NCI-H2227 (cell line): ENCODE measurements at regions not wholly inside any gene's neighbourhood (a gene's known extent, or its start where the extent isn't known, plus 50 kb on each side); places are given as distances from the start of the nearest gene placed in this dataset.

ENCODE experiments used
- DNase-seq: peaks from one replicate; lab custom pipeline; 2025; ENCODE audit not compliant: unreplicated experiment; lab: John Stamatoyannopoulos, UW

DNA sequence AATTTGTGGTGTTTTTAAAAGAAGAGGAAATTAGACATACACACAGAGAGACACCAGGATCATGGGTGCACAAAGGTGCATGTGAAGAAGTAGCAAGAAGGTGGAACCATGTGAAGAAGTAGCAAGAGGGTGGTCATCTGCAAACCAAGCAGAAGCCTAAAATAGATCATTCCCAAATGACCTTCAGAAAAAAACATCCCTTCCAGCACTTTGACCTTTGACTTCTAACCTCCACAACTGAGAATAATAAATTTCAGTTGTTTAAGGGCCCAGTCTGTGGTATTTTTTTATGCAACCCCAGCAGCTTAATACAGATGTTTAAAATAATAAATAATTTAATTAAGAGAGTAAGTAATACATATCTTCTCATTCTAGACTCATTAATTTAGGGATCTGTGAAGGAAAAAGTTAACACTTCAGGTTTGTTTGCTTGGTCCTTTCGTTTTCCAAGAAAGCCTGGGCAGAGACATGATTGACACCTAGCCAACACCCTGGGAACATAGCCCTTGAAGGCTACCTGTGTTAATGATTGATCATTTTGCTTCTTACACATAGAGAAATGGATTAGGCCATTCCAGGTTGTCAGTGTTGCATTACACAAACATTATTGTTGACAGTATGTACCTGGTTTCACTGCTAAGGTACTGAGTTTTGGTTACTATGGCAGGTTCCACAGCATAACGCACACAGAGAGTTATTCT lies 1331.2 kb upstream of the GBE1 start:
- DNase-seq, result no peak

DNA sequence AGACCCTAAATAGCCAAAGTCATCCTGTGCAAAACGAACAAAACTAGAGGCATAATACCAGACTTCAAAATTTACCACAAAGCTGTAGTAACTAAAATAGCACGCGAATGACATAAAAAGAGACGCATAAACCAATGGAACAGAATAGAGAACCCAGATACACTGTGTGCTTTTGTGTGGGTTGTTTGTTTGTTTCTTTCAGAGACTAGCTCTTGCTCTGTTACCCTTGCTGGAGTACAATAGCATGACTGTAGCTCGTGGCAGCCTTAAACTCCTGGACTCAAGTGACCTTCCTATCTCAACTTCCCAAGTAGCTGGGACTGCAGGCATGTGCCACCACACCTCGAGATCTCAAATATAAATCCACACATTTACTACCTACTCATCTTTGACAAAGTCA lies 1314.6 kb upstream of the GBE1 start:
- DNase-seq, result no peak

DNA sequence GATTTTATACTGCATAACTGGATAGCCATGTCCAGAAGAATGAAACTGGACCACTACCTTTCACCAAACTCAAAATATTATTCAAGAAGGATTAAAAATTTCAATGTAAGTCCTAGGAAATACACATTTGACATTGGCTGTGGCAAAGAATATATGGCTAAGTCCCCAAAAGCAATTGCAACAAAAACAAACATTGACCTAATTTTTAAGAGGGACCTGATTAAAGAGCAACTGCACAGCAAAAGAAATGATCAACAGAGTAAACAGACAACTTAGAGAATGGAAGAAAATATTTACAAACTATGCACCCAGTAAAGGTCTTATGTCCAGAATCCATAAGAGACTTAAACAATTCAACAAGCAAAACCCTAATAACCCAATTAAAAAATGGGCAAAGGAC lies 1313.0 kb upstream of the GBE1 start:
- DNase-seq, result no peak

DNA sequence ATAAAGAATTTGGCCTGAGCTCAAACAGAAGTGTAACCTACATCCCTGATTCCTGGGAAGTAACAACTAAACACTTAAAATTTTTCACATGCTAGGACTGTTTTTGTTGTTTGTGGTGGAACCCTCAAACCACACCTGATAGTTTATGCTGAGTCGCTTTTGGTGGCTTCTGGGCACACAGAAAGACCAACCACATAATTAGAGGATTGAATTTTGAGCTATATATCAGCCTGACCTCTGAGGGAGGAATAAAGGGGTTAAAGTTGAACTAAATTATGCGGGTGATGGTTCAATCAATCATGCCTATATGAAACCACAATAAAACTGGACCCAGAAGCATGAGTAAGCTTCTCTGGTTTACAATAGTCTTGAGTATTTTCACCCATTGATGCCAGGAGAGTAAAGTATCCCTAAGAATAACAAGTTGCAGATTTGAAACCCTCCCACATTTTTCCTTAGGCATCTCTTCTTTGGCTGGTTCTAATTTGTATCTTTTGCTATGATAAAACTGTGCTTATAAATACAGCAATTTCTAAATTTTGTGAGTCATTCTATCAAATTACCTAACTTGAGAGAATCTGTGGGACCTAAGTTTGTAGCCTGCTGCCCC lies 1304.5 kb upstream of the GBE1 start:
- DNase-seq, result no peak

DNA sequence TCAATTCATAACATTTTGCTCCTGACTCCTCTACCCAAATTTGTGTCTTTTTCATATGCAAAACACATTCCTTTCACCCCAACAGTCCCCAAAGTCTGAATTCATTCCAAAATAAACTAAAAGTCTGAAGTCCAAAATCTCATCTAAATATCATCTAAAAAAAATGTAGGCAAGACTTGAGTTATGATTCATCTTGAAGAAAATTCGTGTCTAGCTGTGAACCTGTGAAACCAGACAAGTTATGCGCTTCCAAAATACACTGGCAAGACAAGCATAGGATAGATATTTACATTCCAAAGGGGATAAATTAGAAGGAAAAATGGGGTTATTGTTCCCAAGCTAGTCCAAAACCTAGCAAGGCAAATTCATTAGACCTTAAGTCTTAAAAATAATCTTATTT lies 1302.0 kb upstream of the GBE1 start:
- no peak for DNase-seq

DNA sequence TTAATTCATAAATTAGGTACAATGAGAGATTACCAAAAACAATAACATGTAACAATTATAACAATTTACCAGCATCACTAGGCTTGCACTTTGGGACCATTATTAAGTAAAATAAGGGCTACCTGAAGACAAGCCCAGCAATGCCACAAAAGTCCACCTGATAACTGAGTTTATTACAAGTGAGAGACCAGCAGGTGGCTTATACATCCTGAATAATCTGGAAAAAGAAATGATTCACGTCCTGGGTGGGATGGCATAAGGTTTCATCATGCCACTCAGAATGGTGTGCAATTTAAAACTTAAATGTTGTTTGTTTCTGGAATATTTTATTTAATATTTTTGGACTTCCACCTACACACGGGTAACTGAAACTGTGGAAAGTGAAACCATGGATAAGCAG lies 1287.1 kb upstream of the GBE1 start:
- DNase-seq, result no peak

DNA sequence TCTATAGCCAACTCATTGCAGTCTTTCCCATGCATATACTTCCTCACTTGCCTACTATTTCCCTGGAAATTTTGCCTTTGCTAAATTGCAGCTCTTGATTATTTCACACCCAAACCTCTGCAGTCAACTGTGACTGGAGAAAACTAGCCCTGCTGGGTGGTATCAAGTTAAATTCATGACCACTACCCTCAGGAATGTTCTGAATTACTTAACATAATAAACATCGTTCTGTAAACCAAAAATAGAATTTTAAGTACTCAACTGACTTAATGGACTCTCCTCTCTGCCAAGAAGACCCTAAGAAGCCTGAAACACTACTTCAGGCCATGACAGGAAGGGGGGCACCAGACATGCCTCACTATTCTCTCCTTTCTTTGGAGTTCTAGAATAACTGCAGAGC lies 1278.0 kb upstream of the GBE1 start:
- DNase-seq, result no peak

DNA sequence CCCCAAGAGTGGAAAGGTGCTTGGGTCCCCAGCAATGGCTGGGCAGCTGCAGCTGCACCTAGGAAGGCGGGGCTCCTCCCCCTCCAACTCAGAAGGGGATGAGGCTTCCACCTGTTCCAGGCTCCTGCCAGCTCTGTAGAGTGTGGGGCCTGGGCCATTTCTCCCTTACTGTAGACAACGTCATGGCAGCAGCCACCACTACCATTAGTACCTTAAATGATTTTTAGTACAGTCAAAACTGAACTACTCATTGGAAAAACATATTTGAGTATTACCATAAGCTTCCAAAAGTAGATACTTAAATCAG lies 1274.2 kb upstream of the GBE1 start:
- no peak for DNase-seq

DNA sequence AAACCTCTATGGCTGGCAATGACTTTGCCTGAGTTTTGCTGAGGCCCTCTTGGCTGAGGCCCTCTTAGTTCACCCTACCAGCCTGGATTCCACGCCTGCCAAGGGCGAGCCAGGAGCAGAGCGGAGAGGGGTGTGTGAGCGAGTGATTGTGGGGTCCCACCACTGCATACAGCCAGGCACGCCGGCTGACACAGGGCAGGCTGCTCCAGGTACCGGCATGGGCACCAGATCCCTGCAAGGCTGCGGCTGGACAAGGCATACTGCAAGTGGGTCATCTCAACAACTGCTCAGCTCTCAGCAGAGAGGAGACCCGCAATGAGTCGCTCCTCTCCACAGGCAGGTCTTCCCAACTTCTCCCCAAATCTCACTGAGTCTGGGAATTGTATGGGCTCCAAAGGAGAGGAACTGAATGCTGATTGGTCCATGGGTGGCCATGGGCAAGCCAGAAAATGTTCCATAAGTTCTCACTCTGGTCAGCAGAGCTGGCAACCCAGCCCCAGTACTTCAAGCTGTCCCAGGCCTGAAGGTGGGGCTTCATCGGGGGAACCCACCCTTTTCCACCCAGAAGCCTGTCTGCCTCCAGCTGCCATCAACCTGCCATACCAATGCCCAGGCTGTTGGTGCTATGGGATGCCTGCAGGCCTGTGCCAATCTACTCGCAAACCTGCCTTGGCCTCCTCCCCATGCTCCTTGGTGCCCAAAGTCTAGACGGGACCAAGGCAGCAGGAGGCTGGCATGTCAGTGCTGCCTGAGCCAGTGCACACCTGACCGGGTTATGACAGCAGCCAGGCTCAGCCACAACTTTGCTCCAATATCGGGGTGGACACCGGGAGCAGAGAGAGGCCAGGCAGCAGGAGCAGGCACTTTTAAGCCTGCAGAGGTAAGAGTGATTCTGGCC lies 1273.6 kb upstream of the GBE1 start:
- DNase-seq, result no peak

DNA sequence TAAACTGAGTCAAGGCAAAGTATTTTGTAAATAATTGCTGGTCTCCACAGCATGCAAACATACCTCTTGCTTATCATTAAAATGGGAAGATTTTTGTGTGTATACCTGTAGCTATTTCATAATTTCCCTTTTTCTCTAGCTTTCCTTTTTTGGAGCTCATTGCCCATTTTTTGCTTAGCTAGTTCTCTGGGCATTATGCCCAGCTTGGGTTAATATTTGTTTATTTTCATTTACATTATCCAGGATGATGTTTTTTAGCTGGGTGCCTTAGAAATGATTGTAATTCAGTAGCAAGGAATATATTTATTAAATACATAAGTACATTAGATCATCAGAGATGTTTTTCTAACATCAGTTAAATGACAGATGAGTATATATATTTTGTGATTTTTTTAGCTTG lies 1271.7 kb upstream of the GBE1 start:
- no peak for DNase-seq

DNA sequence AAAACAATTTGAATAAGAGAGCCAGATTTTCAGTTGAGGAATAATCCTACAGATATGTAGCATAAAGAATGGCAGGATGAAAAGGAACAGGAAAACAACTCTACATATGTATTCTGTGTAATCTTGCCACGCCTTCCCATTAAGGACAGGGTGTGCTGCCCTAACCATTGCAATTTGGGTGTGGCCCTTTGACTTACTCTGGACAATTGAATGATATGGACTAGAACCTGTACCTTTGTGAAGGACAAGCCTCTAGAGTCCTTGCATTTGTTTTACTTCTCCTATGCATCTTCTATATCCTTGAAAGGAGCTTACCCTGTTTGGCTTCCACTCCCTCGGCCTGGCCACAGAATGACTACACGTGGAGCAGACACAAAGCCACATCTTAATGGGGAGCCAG lies 1261.6 kb upstream of the GBE1 start:
- no peak for DNase-seq

DNA sequence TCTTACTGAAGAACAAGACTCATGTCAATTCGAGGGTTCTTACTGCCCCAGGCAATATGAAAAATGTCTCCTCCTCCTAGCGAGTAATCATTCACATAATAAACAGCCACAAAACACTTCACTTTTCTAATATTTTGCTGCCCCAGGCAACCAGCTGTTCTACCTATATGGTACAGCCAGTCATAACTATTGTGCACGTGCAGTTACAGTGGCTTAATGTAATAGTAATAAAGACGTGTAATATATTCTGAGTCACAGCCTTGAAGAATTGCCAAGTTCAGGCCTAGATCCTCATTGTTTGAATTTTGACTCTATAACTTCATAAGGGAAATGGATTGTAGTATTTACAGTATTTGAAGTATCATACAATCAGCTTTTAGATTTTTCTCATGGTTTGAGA lies 1250.0 kb upstream of the GBE1 start:
- DNase-seq, result no peak

DNA sequence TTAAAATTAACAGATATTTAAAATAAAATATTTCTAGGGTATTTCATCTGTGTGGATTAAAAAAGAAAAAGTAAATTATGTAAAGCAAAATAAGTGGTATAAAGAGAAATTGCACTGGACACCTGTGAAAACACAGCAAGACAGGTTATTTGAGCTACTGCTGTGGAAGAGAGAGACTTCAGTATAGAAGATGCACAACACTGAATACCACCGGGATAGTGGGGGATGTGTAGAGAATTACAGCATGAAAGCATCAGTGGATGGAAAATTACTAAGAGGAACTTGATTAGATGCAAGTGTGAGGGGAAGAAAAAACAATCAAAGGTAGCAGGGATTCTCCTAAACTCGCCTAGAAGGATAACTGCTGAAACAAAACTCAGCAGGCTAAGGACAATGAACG lies 1242.5 kb upstream of the GBE1 start:
- no peak for DNase-seq

DNA sequence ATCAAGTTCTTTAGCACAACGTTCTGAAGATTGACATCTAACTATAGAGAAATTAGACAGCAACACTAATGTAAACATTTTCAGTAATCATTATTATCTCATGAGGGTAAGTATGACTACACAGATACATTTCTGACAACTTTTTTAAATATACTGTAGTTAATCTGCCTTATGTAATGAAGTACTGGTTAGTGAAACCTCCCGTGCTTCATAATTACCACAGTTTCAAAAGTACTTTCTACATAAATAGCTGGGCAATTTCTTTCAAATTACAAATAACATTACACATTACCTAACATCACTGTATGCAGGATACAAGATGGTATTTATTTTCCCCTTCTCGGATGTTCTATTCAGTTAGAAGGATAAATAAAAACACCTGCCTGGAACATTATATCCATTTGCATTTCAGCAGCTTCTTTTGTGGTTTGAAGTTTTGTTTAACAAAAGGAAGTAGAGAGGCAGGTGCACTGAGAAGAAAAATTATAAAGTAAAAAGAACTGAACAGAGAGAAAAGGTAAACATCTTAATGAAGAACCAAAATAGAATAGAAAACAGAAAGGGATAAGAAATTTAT lies 1241.5 kb upstream of the GBE1 start:
- no peak for DNase-seq

DNA sequence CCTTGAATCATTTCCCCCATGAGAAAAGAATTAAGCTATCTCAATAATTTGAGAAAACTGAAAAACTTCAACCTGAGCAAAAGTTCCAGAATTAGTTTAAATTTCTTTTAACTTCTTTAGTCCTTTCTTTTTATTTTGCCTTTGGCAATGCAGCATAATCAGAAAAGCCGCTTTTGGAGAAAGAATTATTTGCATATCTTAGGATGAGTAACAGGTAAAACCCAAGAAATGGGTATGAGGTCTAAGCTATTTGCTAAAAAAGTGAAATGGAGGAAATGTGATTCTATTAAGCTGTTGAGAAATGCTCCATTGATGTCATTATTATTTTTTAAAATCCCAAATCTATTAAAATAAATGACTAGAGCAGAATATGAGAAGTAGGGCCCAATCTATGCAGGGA lies 1238.3 kb upstream of the GBE1 start:
- DNase-seq, result no peak

DNA sequence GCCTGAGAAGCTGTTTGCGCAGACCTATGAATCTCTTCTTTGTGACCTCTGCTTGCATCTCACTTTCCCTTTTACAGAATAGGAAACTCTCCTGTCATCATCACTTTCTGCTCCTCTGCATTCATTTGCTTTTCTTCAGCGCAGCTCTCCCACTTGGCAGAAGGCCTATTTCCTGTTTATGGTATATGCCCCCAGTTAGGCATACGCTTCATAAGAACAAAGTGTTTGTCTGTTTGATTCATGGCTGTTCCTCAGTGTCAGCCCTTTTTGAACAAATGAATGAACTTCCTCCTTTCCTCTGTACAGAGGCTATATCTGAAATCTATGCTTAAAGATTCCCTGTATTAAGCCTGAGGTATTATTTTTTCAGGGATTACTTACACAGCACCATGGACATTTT lies 1216.9 kb upstream of the GBE1 start:
- DNase-seq, result no peak

DNA sequence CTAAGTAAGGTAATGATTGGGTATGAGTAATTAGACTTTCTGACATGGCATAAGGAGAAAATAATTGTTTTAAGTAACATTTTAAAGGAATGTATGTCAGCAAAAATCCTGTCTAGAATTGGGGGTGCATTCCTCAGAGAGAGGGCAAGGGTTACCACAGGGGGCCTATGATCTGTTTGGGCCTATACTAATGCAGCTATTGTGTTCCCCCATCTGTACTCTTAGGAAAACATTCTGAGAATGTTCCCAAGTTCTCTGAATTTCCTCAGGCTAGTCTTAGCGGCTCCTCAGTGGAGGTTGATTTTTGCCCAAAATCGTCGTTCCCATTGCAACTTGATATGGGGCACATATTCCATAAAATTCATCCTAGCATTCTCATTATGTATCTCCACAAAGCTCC lies 1216.4 kb upstream of the GBE1 start:
- no peak for DNase-seq

DNA sequence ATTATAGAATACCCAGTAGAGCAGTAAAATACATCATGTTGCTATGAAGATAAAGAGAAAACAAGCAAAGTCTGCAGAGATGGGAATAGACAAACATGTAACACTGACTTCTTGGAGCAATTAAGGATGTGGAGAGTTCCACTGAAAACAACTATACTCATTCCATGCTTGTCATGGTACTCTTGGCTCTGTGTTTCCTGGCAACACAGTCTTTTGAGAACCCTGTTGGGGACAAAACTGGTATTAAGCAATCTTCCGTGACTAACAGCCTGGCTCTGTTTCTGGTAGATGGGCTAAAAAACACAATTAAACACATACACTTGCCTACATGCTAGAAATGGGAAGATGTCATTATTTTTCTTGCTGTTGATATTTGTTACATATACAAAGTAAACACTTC lies 1212.3 kb upstream of the GBE1 start:
- DNase-seq, result no peak

DNA sequence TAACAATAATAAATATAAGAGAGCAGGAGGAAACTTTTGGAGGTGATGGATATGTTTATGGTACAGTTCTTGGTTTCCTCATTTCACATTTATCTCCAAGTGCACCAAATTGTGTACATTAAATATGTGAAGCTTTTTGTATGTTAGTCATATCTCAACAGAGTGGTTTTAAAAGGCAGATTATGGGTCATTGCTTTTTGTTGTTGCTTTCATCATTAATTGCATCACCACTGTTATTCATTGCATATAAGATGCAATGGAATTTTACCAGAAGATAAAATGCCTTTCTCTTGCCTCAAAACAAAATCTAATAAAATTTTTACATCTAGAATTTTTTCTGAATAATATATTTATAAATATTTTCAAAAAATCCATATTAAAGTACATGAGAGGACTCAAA lies 1198.9 kb upstream of the GBE1 start:
- DNase-seq, result no peak

DNA sequence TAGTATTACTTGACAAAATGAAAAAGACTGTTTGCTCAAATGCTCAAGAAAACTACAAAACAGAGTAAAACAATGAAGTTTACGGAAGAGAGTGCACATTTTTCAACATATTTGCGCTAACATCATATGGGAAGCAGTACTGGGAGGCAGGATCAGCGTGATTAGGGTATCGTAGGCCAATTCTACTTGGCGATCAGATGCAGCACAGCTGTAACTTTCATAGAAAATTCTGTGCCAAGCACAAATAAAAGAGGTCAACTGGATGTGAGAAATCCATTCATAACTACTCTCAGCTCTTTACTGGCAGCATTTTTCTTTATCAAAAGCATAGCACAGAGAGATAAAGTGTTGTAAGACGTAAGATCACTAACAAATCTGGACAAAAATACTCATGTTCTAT lies 1196.3 kb upstream of the GBE1 start:
- DNase-seq, result no peak

DNA sequence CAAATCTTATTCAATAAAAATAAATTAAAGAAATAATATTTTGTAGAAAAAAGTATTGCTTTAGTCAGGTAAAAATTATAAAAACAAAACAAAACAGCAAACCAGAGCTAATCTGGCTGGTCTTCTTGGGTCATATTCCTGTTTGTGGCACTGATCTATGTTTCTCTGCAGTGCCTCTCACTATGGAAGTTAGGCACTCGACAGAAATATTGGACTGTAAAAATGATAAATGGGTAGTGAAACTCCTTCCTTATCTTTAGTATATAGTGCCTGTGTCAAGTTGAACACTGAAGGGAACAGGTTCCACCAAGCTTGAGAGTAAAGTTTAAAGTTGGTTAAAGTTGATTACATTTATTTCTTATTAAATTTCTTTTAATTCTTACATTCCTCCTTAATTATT lies 1195.6 kb upstream of the GBE1 start:
- DNase-seq, result no peak

DNA sequence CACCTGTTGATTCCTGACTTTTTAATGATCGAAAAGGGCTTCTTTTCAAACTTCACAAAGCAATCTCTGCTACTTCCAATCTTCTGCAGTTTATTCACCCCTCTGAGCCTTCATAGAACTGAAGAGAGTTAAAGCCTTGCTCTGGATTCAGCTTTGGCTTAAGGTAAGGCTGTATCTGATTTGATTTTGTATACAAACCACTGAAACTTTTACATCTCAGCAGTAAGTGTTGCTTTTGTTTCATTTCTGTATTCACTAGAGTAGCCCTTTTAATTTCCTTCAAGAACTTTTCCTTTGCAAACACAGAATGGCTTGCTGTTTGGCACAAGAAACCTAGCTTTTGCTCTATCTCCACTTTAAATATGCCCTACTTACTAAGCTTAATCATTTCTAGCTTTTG lies 1193.0 kb upstream of the GBE1 start:
- no peak for DNase-seq
